K562 (cell line): ENCODE measurements at regions not wholly inside any gene's neighbourhood (a gene's known extent, or its start where the extent isn't known, plus 50 kb on each side); places are given as distances from the start of the nearest gene placed in this dataset.

Experiments
- ATAC-seq: fragments of 200-7000 bp; cut with Tn5 transposase; 3 replicates; pipeline ENCODE4 v1.9.1; 2020; ENCODE audit warnings: moderate library complexity
- BruUV-seq: library from RNA; stranded (reverse); fragments of 400-500 nt; replicated peaks from 2 replicates; lab custom pipeline; 2021; lab: Mats Ljungman, UMichigan
- CTCF ChIA-PET: fragments of 300-600 bp; formaldehyde crosslinking; extraction: SDS; loops from one replicate; lab custom pipeline; 2021; ENCODE audit warnings: low intra/inter-chr PET ratio; lab: Yijun Ruan, JAX
- POLR2A ChIA-PET: fragments of 300-600, 350-650 bp; sonication (Branson Sonifier 250); formaldehyde crosslinking; extraction: SDS; loops from one replicate; lab custom pipeline; 2021; ENCODE audit warnings: antibody characterized with exemption, inconsistent platforms; lab: Yijun Ruan, JAX
- DNase-seq, 4 experiments: peaks; one replicate each; pipeline versions ENCODE4 v3.0.0 to v3.0.0-alpha.2; 2011 to 2018; ENCODE audit warnings: low spot score in 3 of 4, mixed read lengths in 3 of 4; ENCODE audit errors: extremely low read depth in 1 of 4
- FAIRE-seq: peaks from 2 replicates; lab custom pipeline; 2011; peaks lifted over from hg19 to GRCh38; lab: Jason Lieb, UNC
- H2AFZ ChIP-seq: 2 replicates; pipeline ENCODE4 v1.6.0; 2011; ENCODE audit warnings: low read depth, low read length, control low read depth, inconsistent platforms
- H3K27ac ChIP-seq: fragments of 200-600 bp; 3 replicates; pipeline ENCODE4 v1.8.0; 2011; ENCODE audit warnings: low read depth, mild to moderate bottlenecking, control low read depth, inconsistent platforms, low read length, moderate library complexity, mixed read lengths; ENCODE audit errors: extremely low read depth
- H3K27me3 ChIP-seq, 2 experiments: fragments of 300-600 bp in 1 of 2; 2 replicates in 1 of 2; 3 replicates in 1 of 2; pipeline versions ENCODE4 v1.6.0 to v1.8.0; 2011; ENCODE audit warnings: inconsistent platforms in 2 of 2, low read length in 2 of 2, mild to moderate bottlenecking in 1 of 2, mixed read lengths in 1 of 2, moderate library complexity in 1 of 2; ENCODE audit not compliant: control insufficient read depth in 2 of 2, insufficient read depth in 2 of 2
- H3K36me3 ChIP-seq: fragments of 300-600 bp; 3 replicates; pipeline ENCODE4 v1.8.0; 2011; ENCODE audit warnings: mild to moderate bottlenecking, low read length, inconsistent platforms; ENCODE audit not compliant: control insufficient read depth, insufficient read depth
- H3K4me1 ChIP-seq, 2 experiments: fragments of 200-600 bp in 1 of 2; replicated peaks in 1 of 2; 2 replicates in 1 of 2; 3 replicates in 1 of 2; pipeline versions ENCODE4 v1.5.1 to v1.8.0; 2011; ENCODE audit warnings: inconsistent platforms in 2 of 2, low read length in 2 of 2, mild to moderate bottlenecking in 1 of 2, mixed read lengths in 1 of 2, moderate library complexity in 1 of 2; ENCODE audit not compliant: control insufficient read depth in 2 of 2, insufficient read depth in 2 of 2
- H3K4me2 ChIP-seq: 2 replicates; pipeline ENCODE4 v1.6.1; 2011; ENCODE audit warnings: low read length, control low read depth, inconsistent platforms, mixed read lengths; ENCODE audit not compliant: insufficient read depth
- H3K4me3 ChIP-seq: fragments of 200-600 bp; sonication (generic), shearing (Covaris generic); 2 replicates; pipeline ENCODE4 v1.5.1; 2016; ENCODE audit warnings: control low read depth, inconsistent platforms
- H3K79me2 ChIP-seq: fragments of 200-600 bp; 3 replicates; pipeline ENCODE4 v1.8.0; 2011; ENCODE audit warnings: low read length, inconsistent platforms; ENCODE audit not compliant: control insufficient read depth, insufficient read depth
- H3K9ac ChIP-seq, 2 experiments: 2 replicates each; pipeline versions ENCODE4 v1.6.0 to v1.6.1; 2011; ENCODE audit warnings: low read depth in 2 of 2, low read length in 2 of 2, control low read depth in 1 of 2, inconsistent platforms in 1 of 2, mild to moderate bottlenecking in 1 of 2, mixed read lengths in 1 of 2; ENCODE audit not compliant: insufficient read depth in 1 of 2
- H3K9me1 ChIP-seq: one replicate; pipeline ENCODE4 v1.6.0; 2011; ENCODE audit warnings: inconsistent platforms, mild to moderate bottlenecking, low read length, moderate library complexity; ENCODE audit not compliant: control insufficient read depth, insufficient read depth
- H3K9me3 ChIP-seq: replicated peaks from 2 replicates; pipeline ENCODE4 v1.5.1; 2011; ENCODE audit warnings: low read depth, low read length, inconsistent platforms; ENCODE audit not compliant: control insufficient read depth, insufficient read depth
- H4K20me1 ChIP-seq: replicated peaks from 2 replicates; pipeline ENCODE4 v1.6.1; 2011; ENCODE audit warnings: low read length, inconsistent platforms, mixed read lengths; ENCODE audit not compliant: control insufficient read depth, insufficient read depth
- E2F6 ChIP-seq, 2 experiments: IDR thresholded peaks; 2 replicates each; pipeline ENCODE4 v1.6.1; 2011; ENCODE audit warnings: borderline replicate concordance in 1 of 2, control low read depth in 1 of 2, low read depth in 1 of 2, low read length in 1 of 2, mild to moderate bottlenecking in 1 of 2, mixed read lengths in 1 of 2, moderate library complexity in 1 of 2; ENCODE audit not compliant: insufficient read depth in 1 of 2, insufficient read length in 1 of 2, poor library complexity in 1 of 2, severe bottlenecking in 1 of 2; ENCODE audit errors: extremely low read depth in 1 of 2
- GABPA ChIP-seq: fragments of 200-800 bp; sonication (Bioruptor generic); conservative IDR thresholded peaks from 2 replicates; pipeline ENCODE4 v1.6.1; 2016; ENCODE audit warnings: low read depth, missing genetic modification characterization, missing compliant biosample characterization
- HMGN3 ChIP-seq: IDR thresholded peaks from 2 replicates; pipeline ENCODE4 v1.6.1; 2011; ENCODE audit warnings: borderline replicate concordance, low read depth, mild to moderate bottlenecking, mixed read lengths, low read length; ENCODE audit not compliant: insufficient read length; ENCODE audit errors: extremely low read depth
- KLF6 ChIP-seq: fragments of 250-450 bp; sonication (Bioruptor Pico); IDR thresholded peaks from 2 replicates; pipeline ENCODE4 v1.4.0; 2020; ENCODE audit warnings: mild to moderate bottlenecking, moderate library complexity, borderline replicate concordance
- NFRKB ChIP-seq: fragments of 450-650 bp; IDR thresholded peaks from 2 replicates; pipeline ENCODE4 v1.6.1; 2016; ENCODE audit warnings: low read depth
- PYGO2 ChIP-seq: fragments of 450-650 bp; IDR thresholded peaks from 2 replicates; pipeline ENCODE4 v1.6.1; 2016; ENCODE audit warnings: mild to moderate bottlenecking, missing genetic modification characterization, moderate library complexity, missing compliant biosample characterization
- U2AF2 ChIP-seq: fragments of 200-400 bp; formaldehyde crosslinking; optimal IDR thresholded peaks from 2 replicates; pipeline ENCODE3; 2017; ENCODE audit warnings: low read depth, mild to moderate bottlenecking, low read length
- ZBTB5 ChIP-seq: fragments of 450-650 bp; IDR thresholded peaks from 2 replicates; pipeline ENCODE4 v1.6.1; 2017; ENCODE audit warnings: antibody characterized with exemption
- ZNF77 ChIP-seq: fragments of 250-450 bp; sonication (Bioruptor Pico); IDR thresholded peaks from 2 replicates; pipeline ENCODE4 v1.5.0; 2020
- ZNF79 ChIP-seq: fragments of 250-450 bp; sonication (Bioruptor Pico); IDR thresholded peaks from 2 replicates; pipeline ENCODE4 v1.4.0; 2020; ENCODE audit warnings: low read depth, mild to moderate bottlenecking, moderate library complexity
- WGBS: fragments of 100-300 bp; shearing (Covaris generic); methylation state at CpG from one replicate; pipeline ENCODE4 v1.1.6; 2016; ENCODE audit warnings: low coverage, mixed read lengths; ENCODE audit not compliant: insufficient coverage; ENCODE audit errors: missing lambda C conversion rate; 5-methylcytosine and 5-hydroxymethylcytosine counted together
- in situ Hi-C: fragments of 300-500 bp; cut with MboI; formaldehyde crosslinking; loops from 4 replicates; pipeline ENCODE4 v1.15.0; 2018; ENCODE audit warnings: inconsistent platforms, mixed read lengths
- intact Hi-C: fragments of 100-400 bp; cut with micrococcal nuclease; formaldehyde crosslinking; loops from 2 replicates; pipeline ENCODE4 v1.14.2; 2022

GRCh38 chr6:82567621-82568020 is 204.0 kb downstream of the TPBG start:
- CTCF ChIA-PET: no interaction called here
- Histone ChIP-seq H3K9me1 (no peaks in the 10 kb centered on the region), H3K4me1 (no peaks in the 10 kb centered on the region), H3K27me3 (no peaks in the 10 kb centered on the region; a peak in 1 of 5 replicates), H3K9ac (no peak overlapping the region), H3K36me3 (no peaks in the 10 kb centered on the region), H3K4me3 (no peak overlapping the region), H2AFZ (no peak overlapping the region), H3K27ac (no peak overlapping the region), H3K4me2 (no peak overlapping the region), H3K79me2 (no peaks in the 10 kb centered on the region), H4K20me1 (no peaks in the 10 kb centered on the region; the same call in 1 of the 2 replicates), H3K9me3 (no peaks in the 10 kb centered on the region)
- FAIRE-seq: no peak
- 0% methylated on average over 1 of the region's 1 CpG for WGBS
- no peak for DNase-seq
- no peak for ATAC-seq
- TF ChIP-seq ZBTB5 (no peak), PYGO2 (tag) (no peak), GABPA (tag) (no peak), U2AF2 (no peak), ZNF77 (CRISPR knock-in tag) (no peak), HMGN3 (no peak), E2F6 (IDR thresholded peaks at IDR 0.05; ENCODE audit: borderline replicate concordance in 1 of 2, extremely low read depth in 1 of 2, insufficient read depth in 1 of 2, insufficient read length in 1 of 2, low read depth in 1 of 2, low read length in 1 of 2, poor library complexity in 1 of 2, severe bottlenecking in 1 of 2) (no peak), NFRKB (no peak), KLF6 (CRISPR knock-in tag) (no peak), ZNF79 (CRISPR knock-in tag) (no peak)
- intact Hi-C loops (no loop called here), in situ Hi-C loops (no loop called here)
- BruUV-seq: no TSS peak
- POLR2A ChIA-PET: no interaction called here
